NB4 (cell line): ENCODE measurements at regions not wholly inside any gene's neighbourhood (a gene's known extent, or its start where the extent isn't known, plus 50 kb on each side); places are given as distances from the start of the nearest gene placed in this dataset.
"Not testable (repeated sequence)": the region's sequence is repeated elsewhere in the genome, so short reads cannot be mapped to it uniquely, and the experiment has no call there.

Experiments
- POLR2A ChIP-seq: IDR thresholded peaks from 2 replicates; pipeline ENCODE4 v1.6.1; 2011; ENCODE audit warnings: mild to moderate bottlenecking; ENCODE audit not compliant: insufficient read length; ENCODE audit errors: extremely low read depth
- TF ChIP-seq, protein P1 (sequence below): IDR thresholded peaks from one replicate; pipeline ENCODE4 v1.5.1; 2012; ENCODE audit warnings: low read depth, low read length

DNA sequence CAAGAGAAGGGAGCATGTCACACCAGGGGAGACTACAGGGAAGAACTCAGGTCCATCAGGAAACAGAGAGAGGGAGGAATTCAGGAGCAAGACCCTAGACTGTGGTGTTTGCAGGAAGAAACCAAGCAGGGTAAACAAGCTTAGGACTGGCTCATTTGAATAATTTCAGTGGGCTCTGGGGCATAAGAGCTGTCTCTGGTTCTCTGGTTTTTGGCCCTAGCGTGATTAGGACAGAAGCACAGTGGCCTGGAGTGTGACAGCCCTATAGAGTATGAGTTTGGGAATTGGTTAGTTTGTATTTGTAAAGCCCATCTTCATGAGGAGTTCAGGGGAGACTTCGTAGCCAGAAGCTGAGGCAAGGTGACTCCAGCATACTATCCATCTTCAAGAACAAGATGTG, 504.4 kb upstream of the TPTE start:
- TF ChIP-seq, protein P1, sequence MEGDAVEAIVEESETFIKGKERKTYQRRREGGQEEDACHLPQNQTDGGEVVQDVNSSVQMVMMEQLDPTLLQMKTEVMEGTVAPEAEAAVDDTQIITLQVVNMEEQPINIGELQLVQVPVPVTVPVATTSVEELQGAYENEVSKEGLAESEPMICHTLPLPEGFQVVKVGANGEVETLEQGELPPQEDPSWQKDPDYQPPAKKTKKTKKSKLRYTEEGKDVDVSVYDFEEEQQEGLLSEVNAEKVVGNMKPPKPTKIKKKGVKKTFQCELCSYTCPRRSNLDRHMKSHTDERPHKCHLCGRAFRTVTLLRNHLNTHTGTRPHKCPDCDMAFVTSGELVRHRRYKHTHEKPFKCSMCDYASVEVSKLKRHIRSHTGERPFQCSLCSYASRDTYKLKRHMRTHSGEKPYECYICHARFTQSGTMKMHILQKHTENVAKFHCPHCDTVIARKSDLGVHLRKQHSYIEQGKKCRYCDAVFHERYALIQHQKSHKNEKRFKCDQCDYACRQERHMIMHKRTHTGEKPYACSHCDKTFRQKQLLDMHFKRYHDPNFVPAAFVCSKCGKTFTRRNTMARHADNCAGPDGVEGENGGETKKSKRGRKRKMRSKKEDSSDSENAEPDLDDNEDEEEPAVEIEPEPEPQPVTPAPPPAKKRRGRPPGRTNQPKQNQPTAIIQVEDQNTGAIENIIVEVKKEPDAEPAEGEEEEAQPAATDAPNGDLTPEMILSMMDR = not testable (repeated sequence)
- not testable (repeated sequence) for TF ChIP-seq POLR2A
